HG02884 (cell line): ENCODE measurements at regions not wholly inside any gene's neighbourhood (a gene's known extent, or its start where the extent isn't known, plus 50 kb on each side); places are given as distances from the start of the nearest gene placed in this dataset.

Experiments
- ATAC-seq: cut with Tn5 transposase; IDR thresholded peaks from one replicate; pipeline ENCODE4 v1.9.1; 2021; ENCODE audit warnings: mild to moderate bottlenecking, moderate library complexity; ENCODE audit not compliant: unreplicated experiment

DNA sequence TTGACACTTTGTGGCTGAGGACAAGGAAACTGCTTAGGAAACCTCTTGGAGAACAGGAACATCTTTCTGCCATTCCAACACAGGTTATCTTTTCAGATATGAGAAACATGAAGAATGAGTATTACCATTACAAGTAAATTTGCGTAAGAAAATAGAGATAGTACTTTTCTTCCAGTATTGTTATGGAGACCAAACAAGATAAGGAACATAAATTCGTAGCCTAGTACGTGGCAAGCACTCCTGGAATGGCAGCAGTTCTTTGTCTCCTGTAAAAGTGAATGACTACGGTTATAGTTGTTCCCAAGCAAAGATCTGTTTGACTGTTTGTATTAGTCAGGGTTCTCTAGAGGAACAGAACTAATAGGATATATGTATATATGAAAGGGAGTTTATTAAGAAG is 843.1 kb downstream of the STIM2 start:
- ATAC-seq = no peak

DNA sequence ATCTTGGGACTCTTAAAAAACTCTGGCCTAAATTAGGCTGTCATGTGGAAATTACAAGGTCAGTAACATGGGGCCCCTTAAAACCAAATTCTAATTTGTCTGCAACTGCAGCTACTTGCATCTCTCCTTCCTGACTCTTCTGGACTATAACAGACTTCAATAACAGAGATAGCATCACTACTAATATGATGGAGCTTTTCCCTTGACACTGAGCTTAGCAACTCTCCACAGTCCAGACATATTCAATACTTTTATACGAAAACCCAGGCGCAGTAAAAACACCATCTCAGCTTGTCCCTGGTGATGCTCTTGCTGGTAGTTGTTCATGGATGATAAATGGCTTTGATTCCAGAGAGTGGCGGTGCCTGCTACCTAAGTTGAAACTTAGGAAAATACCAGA is 850.4 kb downstream of the STIM2 start:
- ATAC-seq = no peak

DNA sequence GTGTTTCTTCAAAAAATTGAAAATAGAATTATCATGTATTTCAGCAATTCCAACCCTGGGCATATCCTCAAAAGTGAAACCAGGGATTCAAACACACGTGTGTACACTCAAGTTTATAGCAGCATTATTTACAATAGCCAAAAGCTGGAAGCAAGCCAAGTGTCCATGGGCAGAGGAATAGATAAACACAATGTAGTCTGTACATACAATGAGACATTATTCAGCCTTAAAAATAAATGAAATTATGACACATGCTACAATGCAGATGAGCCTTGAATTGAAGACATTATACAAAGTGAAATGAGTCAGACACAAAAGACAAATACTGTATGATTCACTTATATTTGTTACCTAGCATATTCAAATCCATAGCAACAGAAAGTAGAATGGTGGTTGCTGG is 853.4 kb downstream of the STIM2 start:
- ATAC-seq = no peak

DNA sequence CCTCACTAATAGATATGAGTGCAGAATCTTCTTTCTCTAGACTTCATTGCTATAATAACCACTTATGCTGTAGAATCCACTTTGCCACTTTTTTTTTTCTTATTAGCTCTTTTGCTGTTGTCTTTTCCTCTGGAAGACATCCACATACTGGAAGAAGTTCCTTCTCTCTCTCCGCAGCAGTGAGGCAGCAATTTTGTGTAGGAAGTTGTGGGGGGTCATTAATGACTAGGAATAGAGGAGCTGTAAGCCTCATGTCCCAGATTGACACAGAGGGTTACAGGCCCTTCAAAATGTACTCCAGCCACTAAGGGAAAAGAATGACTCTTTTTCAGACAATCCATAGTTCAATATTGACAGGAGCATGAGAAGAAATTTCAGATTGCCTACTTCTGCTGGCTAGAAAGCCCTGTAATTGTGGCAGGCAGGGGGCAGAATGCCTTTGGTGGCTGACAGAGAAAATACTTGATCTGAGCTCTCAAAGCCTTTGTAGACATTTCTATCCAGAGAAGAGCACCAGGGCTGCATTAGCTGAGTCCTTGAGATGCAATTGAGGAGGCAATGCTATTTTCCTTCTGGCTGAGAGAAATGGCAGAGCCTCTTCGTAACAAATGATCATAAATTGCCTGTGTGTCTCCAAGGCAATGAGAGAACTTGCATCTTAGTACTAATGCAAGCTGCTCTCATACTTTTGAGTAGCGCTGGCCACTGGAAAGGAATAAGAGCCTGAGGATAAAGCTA is 856.2 kb downstream of the STIM2 start:
- ATAC-seq = no peak

DNA sequence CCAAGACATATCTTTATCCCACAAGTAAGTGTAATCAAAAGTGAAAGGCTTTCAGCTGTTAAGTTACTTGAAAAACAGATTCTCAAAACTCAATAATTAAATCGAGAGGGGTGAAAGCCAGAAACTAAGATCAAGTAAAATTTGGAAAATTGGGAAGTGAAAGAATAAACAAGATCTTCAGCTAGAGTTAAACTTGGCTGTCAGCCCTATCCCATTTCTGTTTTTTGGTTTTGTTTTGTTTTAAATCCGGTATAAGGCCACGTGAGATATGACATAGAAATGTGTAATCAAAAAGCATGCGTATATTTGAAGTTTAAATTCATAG is 856.8 kb downstream of the STIM2 start:
- no peak for ATAC-seq

GRCh38 chr4:27720010-27720766 is 859.5 kb downstream of the STIM2 start:
- no peak for ATAC-seq

- ATAC-seq = no peak
Measured at GRCh38 chr4:27721193-27721592, 860.6 kb downstream of the STIM2 start.

GRCh38 chr4:27728892-27729291 is 868.3 kb downstream of the STIM2 start:
- ATAC-seq = no peak

DNA sequence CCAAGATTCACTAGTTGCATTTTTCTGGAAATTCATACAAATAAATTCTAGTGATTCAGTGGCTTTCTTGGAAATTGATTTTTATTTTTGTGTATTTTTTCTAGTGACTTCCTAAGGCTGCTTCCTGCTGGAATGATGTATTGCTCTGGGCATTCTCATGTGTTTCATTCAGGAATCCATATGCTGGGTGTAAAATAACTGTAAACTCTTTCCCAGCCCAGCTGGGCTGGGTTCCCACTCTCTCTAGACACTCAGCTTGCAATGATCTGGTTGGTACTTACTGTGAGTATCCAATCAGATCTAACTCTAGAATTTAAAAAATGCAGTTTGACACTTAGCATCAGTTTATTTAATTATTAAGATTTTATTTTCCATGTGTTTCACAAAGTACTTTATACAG is 882.2 kb downstream of the STIM2 start:
- no peak for ATAC-seq

DNA sequence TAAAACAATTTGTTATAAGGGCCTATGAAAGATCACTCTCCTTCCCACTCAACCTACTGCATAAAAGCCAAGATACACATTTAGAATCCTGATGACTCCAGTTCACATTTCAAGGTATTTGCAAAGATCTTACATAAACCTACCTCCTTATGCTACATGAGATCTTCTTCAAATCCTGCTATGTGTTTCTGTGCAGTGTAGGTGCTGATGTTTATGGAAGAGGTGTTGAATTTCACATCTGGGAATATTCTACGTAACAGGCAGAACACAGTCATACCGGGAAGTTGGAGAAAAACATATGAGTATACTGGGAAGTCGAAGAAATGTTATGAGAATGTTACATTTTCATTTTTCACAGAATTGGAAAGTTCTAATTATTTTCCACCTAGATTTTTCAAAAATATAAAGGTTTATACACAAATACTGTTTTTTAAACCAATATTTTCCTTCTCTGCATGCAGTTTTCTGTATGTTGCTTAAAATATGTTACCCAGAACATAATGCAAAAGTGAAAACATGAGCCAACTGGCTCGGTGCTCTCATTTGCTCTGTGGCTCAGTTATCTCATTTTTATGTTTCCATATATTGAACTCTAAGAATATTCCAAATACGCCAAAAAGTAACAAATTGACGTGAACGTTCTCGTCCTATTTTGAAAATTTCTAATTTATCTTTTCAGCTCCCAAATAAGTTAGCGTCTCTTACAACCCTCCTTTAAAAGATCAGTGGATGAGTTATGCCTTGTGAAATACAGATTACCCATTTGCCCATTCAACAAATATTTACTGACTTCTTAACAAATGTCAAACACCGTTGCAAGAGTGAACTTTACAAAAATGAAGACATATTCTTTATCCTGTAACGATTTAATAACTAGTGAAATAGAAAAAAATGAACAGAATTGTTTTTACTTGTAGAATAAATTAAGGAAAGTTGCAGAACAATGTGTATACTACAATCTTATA is 899.3 kb downstream of the STIM2 start:
- no peak for ATAC-seq

DNA sequence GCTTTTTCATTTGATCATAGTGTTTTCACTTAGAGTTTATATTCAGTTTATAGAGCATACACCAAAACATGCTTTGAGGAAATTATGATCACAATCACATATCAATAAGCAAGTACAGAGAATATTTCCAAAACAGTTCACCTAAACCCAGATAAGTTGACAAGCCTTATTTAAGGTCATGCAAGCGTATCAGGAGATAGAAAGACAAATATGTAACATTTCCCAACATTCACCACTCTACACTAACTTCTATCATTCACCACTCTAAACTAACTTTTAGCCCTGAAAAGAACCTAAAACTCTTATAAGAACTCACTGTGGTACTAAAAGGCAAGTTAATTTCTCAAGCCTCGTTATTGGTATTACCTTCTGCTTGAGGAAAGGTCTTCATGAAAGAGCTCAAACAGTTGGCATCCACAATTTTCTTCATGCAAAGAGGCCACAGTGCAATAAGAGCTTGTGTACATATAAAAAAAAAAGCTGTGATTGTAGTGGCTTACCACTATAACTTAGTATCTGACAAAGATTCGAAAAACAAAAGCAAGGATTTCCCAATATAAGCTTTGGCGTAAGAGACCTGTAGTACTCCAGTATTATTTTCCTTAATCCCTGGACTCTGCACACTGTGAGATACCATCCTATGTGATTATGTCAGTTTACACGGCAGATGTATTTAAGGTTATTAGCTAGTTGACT is 903.3 kb downstream of the STIM2 start:
- no peak for ATAC-seq

- ATAC-seq = no peak
Measured at GRCh38 chr4:27764526-27764837, 903.8 kb downstream of the STIM2 start.

GRCh38 chr4:27770895-27771294 is 910.3 kb downstream of the STIM2 start:
- no peak for ATAC-seq

GRCh38 chr4:27775156-27775555 is 914.5 kb downstream of the STIM2 start:
- no peak for ATAC-seq

- ATAC-seq = no peak
Measured at GRCh38 chr4:27779827-27780226, 919.2 kb downstream of the STIM2 start.

DNA sequence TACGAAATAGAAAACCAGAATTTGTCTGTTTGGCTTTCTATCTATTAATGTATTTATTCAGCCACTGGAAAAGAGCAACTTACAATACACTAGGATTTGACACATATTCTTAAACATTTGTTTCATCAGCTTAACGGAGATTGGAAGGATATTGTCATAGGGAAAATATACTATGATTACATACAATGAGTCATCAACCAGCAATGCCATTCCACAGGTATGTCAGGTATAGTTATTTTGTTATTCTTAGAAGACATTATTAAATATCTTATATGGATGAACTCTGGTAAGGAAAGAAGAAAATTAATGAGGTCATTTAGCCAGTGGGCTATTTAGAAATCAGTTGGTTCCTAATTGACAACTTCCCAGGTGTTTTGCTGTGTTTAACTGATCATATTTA is 926.6 kb downstream of the STIM2 start:
- ATAC-seq = no peak

DNA sequence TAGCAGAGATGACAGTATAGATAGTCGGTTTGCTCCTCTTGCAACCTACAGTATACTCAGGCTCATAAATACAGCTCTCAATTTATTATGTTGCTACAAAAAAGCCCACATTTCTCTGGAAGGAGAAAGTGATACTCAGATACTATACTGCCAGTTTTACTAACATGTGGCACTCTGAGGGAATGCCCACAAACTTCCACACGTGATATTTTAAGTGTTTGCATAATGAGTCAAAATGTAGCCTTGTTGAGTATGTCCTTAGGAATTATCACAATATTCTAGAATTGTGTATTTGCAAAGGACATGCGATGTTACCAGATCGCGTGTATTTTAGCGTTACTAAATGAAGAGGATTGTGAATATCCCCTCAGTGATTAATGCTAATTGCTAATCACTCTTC is 929.1 kb downstream of the STIM2 start:
- ATAC-seq = no peak

- ATAC-seq = no peak
Measured at GRCh38 chr4:27790911-27791310, 930.3 kb downstream of the STIM2 start.

DNA sequence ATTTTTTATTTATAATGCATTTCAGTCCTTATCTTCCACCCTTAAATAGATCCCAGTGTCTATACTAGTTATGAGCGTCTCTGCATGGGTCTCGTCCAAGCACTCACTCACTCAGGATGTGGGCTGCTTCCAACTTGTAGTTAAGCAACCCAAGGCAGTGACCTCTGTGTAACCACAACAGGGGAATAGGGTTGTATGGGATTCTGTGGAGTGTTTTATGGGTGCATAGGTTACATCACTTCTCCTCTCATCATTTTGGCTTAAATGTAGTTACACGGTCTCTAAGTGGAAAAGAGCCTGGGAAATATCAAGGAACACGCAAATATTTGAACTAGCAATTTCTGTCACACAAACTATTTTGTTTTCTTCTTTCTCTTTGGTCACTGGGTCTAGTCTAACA is 931.0 kb downstream of the STIM2 start:
- ATAC-seq = no peak

DNA sequence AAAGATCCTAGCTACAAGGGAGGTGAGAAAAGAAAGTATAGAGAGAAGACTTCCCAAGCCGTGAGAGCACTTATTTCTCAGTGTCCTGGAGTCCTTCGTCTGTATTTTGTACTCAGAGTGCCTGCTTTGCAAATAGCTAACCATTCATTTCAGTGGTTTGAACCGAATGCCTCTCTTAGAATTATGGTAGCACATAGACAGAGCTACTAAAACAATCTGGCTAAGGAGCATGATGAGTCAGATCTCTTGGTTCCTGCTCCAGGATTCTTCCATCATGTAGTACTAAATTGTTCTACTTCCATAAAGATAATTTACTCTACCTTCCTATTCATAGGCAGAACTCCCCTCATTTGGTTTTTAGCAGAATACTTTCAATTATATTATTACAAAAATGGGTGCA is 946.6 kb downstream of the STIM2 start:
- no peak for ATAC-seq

- ATAC-seq = no peak
Measured at GRCh38 chr4:27811948-27812347, 951.3 kb downstream of the STIM2 start.
